ENCODE measurements at regions not wholly inside any gene's neighbourhood (a gene's known extent, or its start where the extent isn't known, plus 50 kb on each side); places are given as distances from the start of the nearest gene placed in this dataset.

- H3K27ac ChIP-seq (ENCODE audit: control insufficient read depth, insufficient read depth, low read length), result no peak overlapping the region
- FAIRE-seq (no peak), DNase-seq (ENCODE audit: low read depth, low spot score) (no peak)
- H3K9me1 ChIP-seq (ENCODE audit: control insufficient read depth, extremely low read depth, insufficient read depth, low read length), result no peaks in the 10 kb centered on the region
- no peak overlapping the region for H3K4me3 ChIP-seq (ENCODE audit: control insufficient read depth in 2 of 3, extremely low read depth in 1 of 3, insufficient read depth in 2 of 3, low read depth in 1 of 3, low read length in 3 of 3)
- dilution Hi-C loops (cut with MboI; ENCODE audit: extremely low pct_ligation_motif_present, low sequenced_read_pairs), result no loop called here
- no peaks in the 10 kb centered on the region for H3K9me3 ChIP-seq (ENCODE audit: control insufficient read depth, low read depth, low read length)
- no peak overlapping the region for H3K9ac ChIP-seq (ENCODE audit: control insufficient read depth, extremely low read depth, insufficient read depth, low read length)
- no peaks in the 10 kb centered on the region for H3K79me2 ChIP-seq (ENCODE audit: control insufficient read depth, insufficient read depth, low read length)
- H3K27me3 ChIP-seq (ENCODE audit: control insufficient read depth, extremely low read depth, insufficient read depth, low read length), result no peaks in the 10 kb centered on the region
- TF ChIP-seq, protein P1, sequence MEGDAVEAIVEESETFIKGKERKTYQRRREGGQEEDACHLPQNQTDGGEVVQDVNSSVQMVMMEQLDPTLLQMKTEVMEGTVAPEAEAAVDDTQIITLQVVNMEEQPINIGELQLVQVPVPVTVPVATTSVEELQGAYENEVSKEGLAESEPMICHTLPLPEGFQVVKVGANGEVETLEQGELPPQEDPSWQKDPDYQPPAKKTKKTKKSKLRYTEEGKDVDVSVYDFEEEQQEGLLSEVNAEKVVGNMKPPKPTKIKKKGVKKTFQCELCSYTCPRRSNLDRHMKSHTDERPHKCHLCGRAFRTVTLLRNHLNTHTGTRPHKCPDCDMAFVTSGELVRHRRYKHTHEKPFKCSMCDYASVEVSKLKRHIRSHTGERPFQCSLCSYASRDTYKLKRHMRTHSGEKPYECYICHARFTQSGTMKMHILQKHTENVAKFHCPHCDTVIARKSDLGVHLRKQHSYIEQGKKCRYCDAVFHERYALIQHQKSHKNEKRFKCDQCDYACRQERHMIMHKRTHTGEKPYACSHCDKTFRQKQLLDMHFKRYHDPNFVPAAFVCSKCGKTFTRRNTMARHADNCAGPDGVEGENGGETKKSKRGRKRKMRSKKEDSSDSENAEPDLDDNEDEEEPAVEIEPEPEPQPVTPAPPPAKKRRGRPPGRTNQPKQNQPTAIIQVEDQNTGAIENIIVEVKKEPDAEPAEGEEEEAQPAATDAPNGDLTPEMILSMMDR (optimal IDR thresholded peaks at IDR 0.05 in 1 of 3, IDR thresholded peaks at IDR 0.05 in 1 of 3, conservative IDR thresholded peaks at IDR 0.05 in 1 of 3; ENCODE audit: extremely low read depth in 1 of 3, insufficient read depth in 2 of 3, low read length in 3 of 3), result no peak
- TF ChIP-seq EZH2 (IDR thresholded peaks at IDR 0.05; ENCODE audit: low read length), result no peak
- H3K4me2 ChIP-seq (ENCODE audit: control insufficient read depth, extremely low read depth, insufficient read depth, low read depth, low read length), result no peak overlapping the region
- H3K4me1 ChIP-seq (ENCODE audit: control insufficient read depth, extremely low read depth, insufficient read depth, low read length), result no peaks in the 10 kb centered on the region
- no peak overlapping the region for H2AFZ ChIP-seq (ENCODE audit: control insufficient read depth, low read length)
- H3K36me3 ChIP-seq (ENCODE audit: control insufficient read depth in 2 of 2, extremely low read depth in 1 of 2, insufficient read depth in 2 of 2, low read length in 2 of 2), result no peaks in the 10 kb centered on the region
- H4K20me1 ChIP-seq (ENCODE audit: control insufficient read depth, extremely low read depth, insufficient read depth, low read length), result no peaks in the 10 kb centered on the region
These were observed 180.4 kb downstream of the DIPK2A start for GRCh38 chr3:144151983-144152382.

DNA sequence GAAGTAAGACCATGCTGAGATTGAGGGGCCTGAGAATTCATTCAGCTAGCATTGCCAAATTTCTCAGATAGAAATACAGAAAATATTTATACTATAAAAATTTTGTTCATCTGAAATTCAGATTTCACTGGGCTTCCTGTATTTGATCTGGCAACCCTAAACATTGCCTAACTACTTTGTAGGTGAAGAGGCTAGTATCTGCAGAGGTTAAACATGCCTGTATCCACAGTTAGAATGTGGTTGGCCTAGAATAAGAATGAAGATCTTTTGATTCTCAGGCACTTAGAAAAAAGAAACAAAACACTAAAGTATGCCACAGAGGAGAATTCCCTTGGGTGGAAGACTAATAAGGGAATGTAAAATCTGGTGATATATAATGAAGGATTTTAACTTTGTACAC, 189.0 kb downstream of the DIPK2A start:
- no peaks in the 10 kb centered on the region for H3K79me2 ChIP-seq (ENCODE audit: control insufficient read depth, insufficient read depth, low read length)
- H3K27ac ChIP-seq (ENCODE audit: control insufficient read depth, insufficient read depth, low read length), result no peak overlapping the region
- H3K9me3 ChIP-seq (ENCODE audit: control insufficient read depth, low read depth, low read length), result no peaks in the 10 kb centered on the region
- H2AFZ ChIP-seq (ENCODE audit: control insufficient read depth, low read length), result no peak overlapping the region
- H3K4me3 ChIP-seq (ENCODE audit: control insufficient read depth in 2 of 3, extremely low read depth in 1 of 3, insufficient read depth in 2 of 3, low read depth in 1 of 3, low read length in 3 of 3), result no peak overlapping the region
- no peak overlapping the region for H3K9ac ChIP-seq (ENCODE audit: control insufficient read depth, extremely low read depth, insufficient read depth, low read length)
- TF ChIP-seq, protein P1 (optimal IDR thresholded peaks at IDR 0.05 in 1 of 3, IDR thresholded peaks at IDR 0.05 in 1 of 3, conservative IDR thresholded peaks at IDR 0.05 in 1 of 3; ENCODE audit: extremely low read depth in 1 of 3, insufficient read depth in 2 of 3, low read length in 3 of 3), result no peak
- TF ChIP-seq EZH2 (IDR thresholded peaks at IDR 0.05; ENCODE audit: low read length), result no peak
- no peak overlapping the region for H3K4me2 ChIP-seq (ENCODE audit: control insufficient read depth, extremely low read depth, insufficient read depth, low read depth, low read length)
- no peaks in the 10 kb centered on the region for H3K9me1 ChIP-seq (ENCODE audit: control insufficient read depth, extremely low read depth, insufficient read depth, low read length)
- dilution Hi-C loops (cut with MboI; ENCODE audit: extremely low pct_ligation_motif_present, low sequenced_read_pairs), result no loop called here
- no peaks in the 10 kb centered on the region for H3K4me1 ChIP-seq (ENCODE audit: control insufficient read depth, extremely low read depth, insufficient read depth, low read length)
- no peaks in the 10 kb centered on the region for H4K20me1 ChIP-seq (ENCODE audit: control insufficient read depth, extremely low read depth, insufficient read depth, low read length)
- no peaks in the 10 kb centered on the region for H3K36me3 ChIP-seq (ENCODE audit: control insufficient read depth in 2 of 2, extremely low read depth in 1 of 2, insufficient read depth in 2 of 2, low read length in 2 of 2)
- FAIRE-seq (no peak), DNase-seq (ENCODE audit: low read depth, low spot score) (no peak)
- no peaks in the 10 kb centered on the region for H3K27me3 ChIP-seq (ENCODE audit: control insufficient read depth, extremely low read depth, insufficient read depth, low read length)
